ENCODE measurements at regions not wholly inside any gene's neighbourhood (a gene's known extent, or its start where the extent isn't known, plus 50 kb on each side); places are given as distances from the start of the nearest gene placed in this dataset.

DNA sequence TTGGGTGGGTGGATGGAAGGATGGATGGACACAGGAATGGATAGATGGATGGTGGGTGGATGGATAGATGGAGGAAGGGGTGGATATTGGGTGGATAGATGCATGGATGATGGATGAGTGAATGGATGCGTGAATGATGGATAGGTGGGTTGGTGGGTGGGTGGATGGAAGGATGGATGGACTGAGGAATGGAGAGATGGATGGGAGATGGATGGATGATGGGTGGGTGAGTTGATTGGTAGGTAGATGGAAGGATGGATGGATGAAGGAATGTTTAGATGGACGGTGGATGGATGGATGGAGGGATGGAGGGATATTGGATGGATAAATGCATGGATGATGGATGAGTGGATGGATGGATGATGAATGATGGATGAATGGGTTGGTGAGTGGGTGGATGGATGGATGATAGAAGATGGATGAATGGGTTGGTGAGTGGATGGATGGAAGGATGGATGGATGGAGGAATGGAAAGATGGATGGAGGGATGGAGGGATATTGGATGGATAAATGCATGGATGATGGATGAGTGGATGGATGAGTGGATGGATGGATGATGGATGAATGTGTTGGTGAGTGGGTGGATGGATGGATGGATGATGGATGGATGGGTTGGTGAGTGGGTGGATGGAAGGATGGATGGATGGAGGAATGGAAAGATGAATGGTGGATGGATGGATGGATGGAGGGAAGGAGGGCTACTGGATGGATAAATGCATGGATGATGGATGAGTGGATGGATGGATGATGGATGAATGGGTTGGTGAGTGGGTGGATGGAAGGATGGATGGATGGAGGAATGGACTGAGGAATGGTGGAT, 50.4 kb upstream of the GRPEL1 start:
- H4K20me1 ChIP-seq (ENCODE audit: insufficient read depth, low read length) = no peaks in the 10 kb centered on the region
- DNase-seq (ENCODE audit: low spot score) = no peak
- intact Hi-C loops (cut with micrococcal nuclease; ENCODE audit: unreplicated experiment) = no loop called here
- no peak overlapping the region for H3K4me2 ChIP-seq (ENCODE audit: low read length)
- H3K9me2 ChIP-seq (ENCODE audit: insufficient read depth, low read length) = no peaks in the 10 kb centered on the region
- no peak overlapping the region for H3K27ac ChIP-seq (ENCODE audit: low read depth, low read length, poor library complexity, severe bottlenecking)
- H3K4me1 ChIP-seq (ENCODE audit: insufficient read depth, low read length, poor library complexity, severe bottlenecking) = no peaks in the 10 kb centered on the region
- no peaks in the 10 kb centered on the region for H3K36me3 ChIP-seq (ENCODE audit: insufficient read depth, low read length)
- H3K79me2 ChIP-seq (ENCODE audit: insufficient read depth, low read depth, low read length) = no peaks in the 10 kb centered on the region
- no TSS peak for BruUV-seq (replicated peaks)
- no peak overlapping the region for H3K4me3 ChIP-seq (ENCODE audit: low read depth, low read length, poor library complexity, severe bottlenecking)
- POLR2A ChIA-PET = no interaction called here
- no peak for TF ChIP-seq EZH2phosphoT487 (IDR thresholded peaks at IDR 0.05; ENCODE audit: borderline replicate concordance, low read depth, low read length)
- TF ChIP-seq, protein P1, sequence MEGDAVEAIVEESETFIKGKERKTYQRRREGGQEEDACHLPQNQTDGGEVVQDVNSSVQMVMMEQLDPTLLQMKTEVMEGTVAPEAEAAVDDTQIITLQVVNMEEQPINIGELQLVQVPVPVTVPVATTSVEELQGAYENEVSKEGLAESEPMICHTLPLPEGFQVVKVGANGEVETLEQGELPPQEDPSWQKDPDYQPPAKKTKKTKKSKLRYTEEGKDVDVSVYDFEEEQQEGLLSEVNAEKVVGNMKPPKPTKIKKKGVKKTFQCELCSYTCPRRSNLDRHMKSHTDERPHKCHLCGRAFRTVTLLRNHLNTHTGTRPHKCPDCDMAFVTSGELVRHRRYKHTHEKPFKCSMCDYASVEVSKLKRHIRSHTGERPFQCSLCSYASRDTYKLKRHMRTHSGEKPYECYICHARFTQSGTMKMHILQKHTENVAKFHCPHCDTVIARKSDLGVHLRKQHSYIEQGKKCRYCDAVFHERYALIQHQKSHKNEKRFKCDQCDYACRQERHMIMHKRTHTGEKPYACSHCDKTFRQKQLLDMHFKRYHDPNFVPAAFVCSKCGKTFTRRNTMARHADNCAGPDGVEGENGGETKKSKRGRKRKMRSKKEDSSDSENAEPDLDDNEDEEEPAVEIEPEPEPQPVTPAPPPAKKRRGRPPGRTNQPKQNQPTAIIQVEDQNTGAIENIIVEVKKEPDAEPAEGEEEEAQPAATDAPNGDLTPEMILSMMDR (conservative IDR thresholded peaks at IDR 0.05; ENCODE audit: low read length) = no peak
- CTCF ChIA-PET (ENCODE audit: unreplicated experiment) = no interaction called here
- H2AFZ ChIP-seq (ENCODE audit: low read length) = no peak overlapping the region
- no peaks in the 10 kb centered on the region for H3K9me3 ChIP-seq (ENCODE audit: low read length)
